HCT116 (cell line): ENCODE measurements at regions not wholly inside any gene's neighbourhood (a gene's known extent, or its start where the extent isn't known, plus 50 kb on each side); places are given as distances from the start of the nearest gene placed in this dataset.

Experiments
- ATAC-seq: fragments of 200-7000 bp; cut with Tn5 transposase; 2 replicates; pipeline ENCODE4 v1.9.1; 2020; ENCODE audit warnings: mild to moderate bottlenecking, moderate library complexity
- BruUV-seq: library from RNA; stranded (reverse); fragments of 400-500 nt; replicated peaks from 2 replicates; lab custom pipeline; 2021; lab: Mats Ljungman, UMichigan
- CTCF ChIA-PET: fragments of 300-600 bp; sonication (Branson Sonifier 250); formaldehyde crosslinking; loops from one replicate; lab custom pipeline; 2021; ENCODE audit warnings: antibody characterized with exemption; lab: Charles Lee
- POLR2A ChIA-PET: fragments of 300-600, 350-600 bp; sonication (Branson Sonifier 250); formaldehyde crosslinking; loops from one replicate; lab custom pipeline; 2021; ENCODE audit warnings: antibody characterized with exemption; lab: Charles Lee
- RAD21 ChIA-PET, 2 experiments: fragments of 300-600 bp; sonication (Branson Sonifier 250); formaldehyde crosslinking; loops; one replicate each; lab custom pipeline; 2023; ENCODE audit warnings: low total read pairs in 2 of 2; ENCODE audit not compliant: uncharacterized antibody in 2 of 2, unreplicated experiment in 2 of 2, low non-redundant PET in 1 of 2; lab: Charles Lee
- DNase-seq: peaks from one replicate; pipeline ENCODE4 v3.0.0-alpha.2; 2010; ENCODE audit warnings: low read depth, low spot score
- H2AFZ ChIP-seq: fragments of 200-600 bp; shearing (Covaris generic), sonication (generic); 2 replicates; pipeline ENCODE4 v1.6.1; 2017; ENCODE audit warnings: low read depth, mixed run types, mixed read lengths, antibody characterized with exemption, low read length; ENCODE audit not compliant: poor library complexity, severe bottlenecking
- H3K27ac ChIP-seq: 2 replicates; pipeline ENCODE4 v1.5.1; 2012; ENCODE audit warnings: low read depth, low read length
- H3K27me3 ChIP-seq: fragments of 200-600 bp; sonication (generic); 2 replicates; pipeline ENCODE4 v1.6.1; 2016; ENCODE audit warnings: mixed run types, low read length, mixed read lengths; ENCODE audit not compliant: insufficient read depth
- H3K36me3 ChIP-seq, 2 experiments: fragments of 200-500 bp in 1 of 2; fragments of 200-600 bp in 1 of 2; sonication (Bioruptor generic) in 1 of 2; sonication (generic) in 1 of 2; 2 replicates each; pipeline versions ENCODE4 v1.5.1 to v1.6.1; 2014 to 2016; ENCODE audit warnings: low read length in 2 of 2, inconsistent platforms in 1 of 2, mixed read lengths in 1 of 2, mixed run types in 1 of 2; ENCODE audit not compliant: insufficient read depth in 2 of 2, control insufficient read depth in 1 of 2
- H3K4me1 ChIP-seq, 2 experiments: fragments of 200-600 bp in 1 of 2; sonication (generic) in 1 of 2; 2 replicates each; pipeline versions ENCODE4 v1.5.1 to v1.6.1; 2012 to 2017; ENCODE audit warnings: low read length in 2 of 2, inconsistent platforms in 1 of 2, mild to moderate bottlenecking in 1 of 2, mixed read lengths in 1 of 2, mixed run types in 1 of 2, moderate library complexity in 1 of 2; ENCODE audit not compliant: insufficient read depth in 2 of 2, control insufficient read depth in 1 of 2
- H3K4me2 ChIP-seq: fragments of 200-600 bp; sonication (generic); 2 replicates; pipeline ENCODE4 v1.6.1; 2017; ENCODE audit warnings: mixed run types, low read length, mixed read lengths
- H3K4me3 ChIP-seq, 2 experiments: fragments of 200-600 bp in 1 of 2; sonication (generic) in 1 of 2; replicated peaks in 1 of 2; 2 replicates each; pipeline ENCODE4 v1.5.1; 2011 to 2016; ENCODE audit warnings: low read length in 2 of 2, control low read depth in 1 of 2, low read depth in 1 of 2, mild to moderate bottlenecking in 1 of 2, mixed read lengths in 1 of 2, mixed run types in 1 of 2
- H3K79me2 ChIP-seq: fragments of 200-600 bp; sonication (generic); 2 replicates; pipeline ENCODE4 v1.6.1; 2017; ENCODE audit warnings: mild to moderate bottlenecking, mixed run types, low read length, moderate library complexity, mixed read lengths; ENCODE audit not compliant: insufficient read depth
- H3K9ac ChIP-seq: fragments of 200-600 bp; sonication (generic); 2 replicates; pipeline ENCODE4 v1.6.1; 2016; ENCODE audit warnings: low read length, mixed read lengths
- H3K9me2 ChIP-seq: fragments of 200-600 bp; sonication (generic), shearing (Covaris generic); 2 replicates; pipeline ENCODE4 v1.6.1; 2017; ENCODE audit warnings: mixed run types, mild to moderate bottlenecking, moderate library complexity; ENCODE audit not compliant: insufficient read depth
- H3K9me3 ChIP-seq, 2 experiments: fragments of 200-500 bp in 1 of 2; fragments of 200-600 bp in 1 of 2; sonication (Bioruptor generic) in 1 of 2; sonication (generic) in 1 of 2; 2 replicates each; pipeline ENCODE4 v1.6.1; 2014 to 2017; ENCODE audit warnings: low read length in 2 of 2, mixed read lengths in 2 of 2, inconsistent platforms in 1 of 2, low read depth in 1 of 2, mild to moderate bottlenecking in 1 of 2, mixed run types in 1 of 2, moderate library complexity in 1 of 2; ENCODE audit not compliant: control insufficient read depth in 1 of 2, insufficient read depth in 1 of 2
- H4K20me1 ChIP-seq: fragments of 200-600 bp; sonication (generic), shearing (Covaris generic); 2 replicates; pipeline ENCODE4 v1.6.1; 2017; ENCODE audit warnings: mixed run types, mild to moderate bottlenecking, moderate library complexity; ENCODE audit not compliant: insufficient read depth
- ATF3 ChIP-seq: IDR thresholded peaks from 2 replicates; pipeline ENCODE4 v1.6.1; 2012
- CBX3 ChIP-seq: IDR thresholded peaks from 2 replicates; pipeline ENCODE4 v1.6.1; 2012; ENCODE audit warnings: low read depth
- CEBPB ChIP-seq: IDR thresholded peaks from 2 replicates; pipeline ENCODE4 v1.6.1; 2012; ENCODE audit warnings: low read depth
- ELF1 ChIP-seq: IDR thresholded peaks from 2 replicates; pipeline ENCODE4 v1.6.1; 2012; ENCODE audit warnings: low read depth, borderline replicate concordance
- EZH2phosphoT487 ChIP-seq: fragments of 200-600 bp; IDR thresholded peaks from 2 replicates; pipeline ENCODE4 v1.6.1; 2018; ENCODE audit warnings: antibody characterized with exemption, borderline replicate concordance
- FOSL1 ChIP-seq: IDR thresholded peaks from 2 replicates; pipeline ENCODE4 v1.6.1; 2012; ENCODE audit warnings: low read depth
- MAX ChIP-seq: IDR thresholded peaks from 2 replicates; pipeline ENCODE4 v1.6.1; 2012
- POLR2A ChIP-seq: IDR thresholded peaks from 2 replicates; pipeline ENCODE4 v1.7.0; 2011; ENCODE audit warnings: borderline replicate concordance; ENCODE audit not compliant: insufficient read depth, insufficient read length; ENCODE audit errors: extremely low read depth
- POLR2AphosphoS5 ChIP-seq: IDR thresholded peaks from 2 replicates; pipeline ENCODE4 v1.6.1; 2011; ENCODE audit warnings: mild to moderate bottlenecking, low read depth, low read length, moderate library complexity
- RAD21 ChIP-seq: IDR thresholded peaks from 2 replicates; pipeline ENCODE4 v1.6.1; 2012; ENCODE audit warnings: low read depth, mild to moderate bottlenecking
- REST ChIP-seq: IDR thresholded peaks from 2 replicates; pipeline ENCODE4 v1.6.1; 2012; ENCODE audit warnings: low read depth
- SP1 ChIP-seq: IDR thresholded peaks from 2 replicates; pipeline ENCODE4 v1.6.1; 2012; ENCODE audit warnings: low read depth
- SRF ChIP-seq: IDR thresholded peaks from 2 replicates; pipeline ENCODE4 v1.6.1; 2012; ENCODE audit warnings: low read depth
- YY1 ChIP-seq: IDR thresholded peaks from 2 replicates; pipeline ENCODE4 v1.6.1; 2011; ENCODE audit warnings: low read length, low read depth, moderate library complexity, mild to moderate bottlenecking; ENCODE audit not compliant: insufficient replicate concordance; ENCODE audit errors: extremely low read depth
- ZFX ChIP-seq: fragments of 450-650 bp; IDR thresholded peaks from 2 replicates; pipeline ENCODE4 v1.6.1; 2017
- ZNF274 ChIP-seq: fragments of 200-500 bp; sonication (Bioruptor generic); IDR thresholded peaks from 2 replicates; pipeline ENCODE4 v1.6.1; 2014; ENCODE audit warnings: mild to moderate bottlenecking, low read depth, low read length, inconsistent platforms
- intact Hi-C: fragments of 100-400 bp; cut with micrococcal nuclease; formaldehyde crosslinking; loops from 2 replicates; pipeline ENCODE4 v1.10.0; 2022

GRCh38 chr12:98359856-98360255, 155.5 kb upstream of the TMPO start:
- H3K9ac ChIP-seq: no peak overlapping the region
- H4K20me1 ChIP-seq: no peaks in the 10 kb centered on the region
- H2AFZ ChIP-seq: no peak overlapping the region
- ATAC-seq: no peak
- POLR2A ChIA-PET: no interaction called here
- H3K4me2 ChIP-seq: no peak overlapping the region
- H3K4me1 ChIP-seq: no peaks in the 10 kb centered on the region
- peaks cover 60% of the 10 kb centered on the region for H3K27me3 ChIP-seq
- no peak overlapping the region for H3K4me3 ChIP-seq
- TF ChIP-seq RAD21 (no peak), MAX (no peak), FOSL1 (no peak), YY1 (no peak), CEBPB (no peak), ZFX (no peak), REST (no peak), ELF1 (no peak), POLR2AphosphoS5 (no peak), CBX3 (no peak), EZH2phosphoT487 (no peak), SRF (no peak), SP1 (no peak), ATF3 (no peak), POLR2A (no peak), ZNF274 (no peak)
- H3K36me3 ChIP-seq: no peaks in the 10 kb centered on the region
- no peaks in the 10 kb centered on the region for H3K9me2 ChIP-seq
- H3K27ac ChIP-seq: no peak overlapping the region
- intact Hi-C loops: no loop called here
- H3K79me2 ChIP-seq: no peaks in the 10 kb centered on the region
- CTCF ChIA-PET: no interaction called here
- no TSS peak for BruUV-seq
- DNase-seq: no peak
- H3K9me3 ChIP-seq: no peaks in the 10 kb centered on the region
- RAD21 ChIA-PET: no interaction called here
